HG03342 (cell line): ENCODE measurements at regions not wholly inside any gene's neighbourhood (a gene's known extent, or its start where the extent isn't known, plus 50 kb on each side); places are given as distances from the start of the nearest gene placed in this dataset.
"Not testable (repeated sequence)": the region's sequence is repeated elsewhere in the genome, so short reads cannot be mapped to it uniquely, and the experiment has no call there.

Experiments used
- ATAC-seq: cut with Tn5 transposase; IDR thresholded peaks from one replicate; pipeline ENCODE4 v1.9.1; 2021; ENCODE audit warnings: mild to moderate bottlenecking, moderate library complexity; ENCODE audit not compliant: unreplicated experiment

- no peak for ATAC-seq
Measured at GRCh38 chr2:59177748-59178147, 936.6 kb upstream of the FANCL start.

- ATAC-seq, result no peak
Measured at GRCh38 chr2:59176737-59177136, 935.6 kb upstream of the FANCL start.

- no peak for ATAC-seq
Measured at GRCh38 chr2:59174536-59175243, 933.6 kb upstream of the FANCL start.

GRCh38 chr2:59173325-59173724 is 932.2 kb upstream of the FANCL start:
- no peak for ATAC-seq

GRCh38 chr2:59171019-59171418 is 929.9 kb upstream of the FANCL start:
- ATAC-seq, result peak; percentile 70

- ATAC-seq, result no peak
Measured at GRCh38 chr2:59168766-59169165, 927.6 kb upstream of the FANCL start.

GRCh38 chr2:59167514-59167913 is 926.4 kb upstream of the FANCL start:
- ATAC-seq, result no peak

- not testable (repeated sequence) for ATAC-seq
Measured at GRCh38 chr2:59157908-59158307, 916.8 kb upstream of the FANCL start.

- ATAC-seq, result no peak
Measured at GRCh38 chr2:59151805-59152204, 910.7 kb upstream of the FANCL start.

- ATAC-seq, result no peak
Measured at GRCh38 chr2:59150217-59150849, 909.2 kb upstream of the FANCL start.

GRCh38 chr2:59149271-59149670 is 908.1 kb upstream of the FANCL start:
- no peak for ATAC-seq

- no peak for ATAC-seq
Measured at GRCh38 chr2:59112258-59112657, 871.1 kb upstream of the FANCL start.

GRCh38 chr2:59096973-59097372 is 855.8 kb upstream of the FANCL start:
- no peak for ATAC-seq

GRCh38 chr2:59093571-59093970 is 852.4 kb upstream of the FANCL start:
- ATAC-seq, result no peak

GRCh38 chr2:59084326-59084725 is 843.2 kb upstream of the FANCL start:
- ATAC-seq, result no peak

- ATAC-seq, result no peak
Measured at GRCh38 chr2:59083075-59083828, 842.1 kb upstream of the FANCL start.

- no peak for ATAC-seq
Measured at GRCh38 chr2:59082657-59083056, 841.5 kb upstream of the FANCL start.

GRCh38 chr2:59080451-59081181 is 839.5 kb upstream of the FANCL start:
- ATAC-seq, result no peak

- no peak for ATAC-seq
Measured at GRCh38 chr2:59077981-59078531, 836.9 kb upstream of the FANCL start.

- no peak for ATAC-seq
Measured at GRCh38 chr2:59077026-59077725, 836.1 kb upstream of the FANCL start.
